T-helper 2 cell (primary cell): ENCODE measurements at regions not wholly inside any gene's neighbourhood (a gene's known extent, or its start where the extent isn't known, plus 50 kb on each side); places are given as distances from the start of the nearest gene placed in this dataset.
"Not testable (repeated sequence)": the region's sequence is repeated elsewhere in the genome, so short reads cannot be mapped to it uniquely, and the experiment has no call there.

Source experiments
- DNase-seq, 5 experiments: peaks; one replicate each; pipeline versions ENCODE4 v3.0.0 to v3.0.0-alpha.2; 2012 to 2022

GRCh38 chr18:38244480-38244879 lies 678.9 kb upstream of the CELF4 start:
- DNase-seq = no peak

- no peak for DNase-seq
These were observed 677.7 kb upstream of the CELF4 start for GRCh38 chr18:38243291-38243690.

- no peak for DNase-seq
These were observed 676.1 kb upstream of the CELF4 start for GRCh38 chr18:38241736-38242135.

- DNase-seq = no peak
These were observed 675.6 kb upstream of the CELF4 start for GRCh38 chr18:38241216-38241615.

GRCh38 chr18:38239606-38240005 lies 674.0 kb upstream of the CELF4 start:
- DNase-seq = no peak

- DNase-seq = no peak
These were observed 672.2 kb upstream of the CELF4 start for GRCh38 chr18:38237796-38238195.

GRCh38 chr18:38221476-38222100 lies 656.0 kb upstream of the CELF4 start:
- DNase-seq = no peak

GRCh38 chr18:38198956-38199355 lies 633.4 kb upstream of the CELF4 start:
- DNase-seq = no peak

GRCh38 chr18:38198526-38198925 lies 632.9 kb upstream of the CELF4 start:
- DNase-seq = no peak

GRCh38 chr18:38186491-38186890 lies 620.9 kb upstream of the CELF4 start:
- DNase-seq = no peak

- no peak for DNase-seq
These were observed 609.0 kb upstream of the CELF4 start for GRCh38 chr18:38174594-38174993.

- DNase-seq = no peak
These were observed 608.6 kb upstream of the CELF4 start for GRCh38 chr18:38174173-38174572.

GRCh38 chr18:38170845-38171244 lies 605.2 kb upstream of the CELF4 start:
- DNase-seq = no peak

- DNase-seq = no peak
These were observed 602.0 kb upstream of the CELF4 start for GRCh38 chr18:38167623-38168022.

GRCh38 chr18:38153116-38153515 lies 587.5 kb upstream of the CELF4 start:
- not testable (repeated sequence) for DNase-seq

GRCh38 chr18:38116716-38117115 lies 551.1 kb upstream of the CELF4 start:
- DNase-seq = no peak

GRCh38 chr18:38115201-38115600 lies 549.6 kb upstream of the CELF4 start:
- no peak for DNase-seq

GRCh38 chr18:38087538-38087937 lies 521.9 kb upstream of the CELF4 start:
- DNase-seq = no peak

- no peak for DNase-seq
These were observed 515.9 kb upstream of the CELF4 start for GRCh38 chr18:38081516-38081915.

- DNase-seq = no peak
These were observed 511.6 kb upstream of the CELF4 start for GRCh38 chr18:38077229-38077628.

- no peak for DNase-seq
These were observed 510.9 kb upstream of the CELF4 start for GRCh38 chr18:38076346-38077070.

GRCh38 chr18:38074298-38074876 lies 508.8 kb upstream of the CELF4 start:
- no peak for DNase-seq

- no peak for DNase-seq
These were observed 502.2 kb upstream of the CELF4 start for GRCh38 chr18:38067821-38068220.

GRCh38 chr18:38067086-38067485 lies 501.5 kb upstream of the CELF4 start:
- DNase-seq = no peak
